ENCODE measurements at regions not wholly inside any gene's neighbourhood (a gene's known extent, or its start where the extent isn't known, plus 50 kb on each side); places are given as distances from the start of the nearest gene placed in this dataset.

GRCh38 chr5:25979086-25979485, 1059.3 kb downstream of the CDH9 start:
- TF ChIP-seq POLR2A (IDR thresholded peaks at IDR 0.05), result no peak
- no peak for TF ChIP-seq CTCF (IDR thresholded peaks at IDR 0.05 in 4 of 5, conservative IDR thresholded peaks at IDR 0.05 in 1 of 5)

Data from gastrocnemius medialis (tissue), 4 donors.